Activated CD4-positive, alpha-beta memory T cell treated with anti-CD3 and anti-CD28 coated beads for 36 hours (primary cell): ENCODE measurements at regions not wholly inside any gene's neighbourhood (a gene's known extent, or its start where the extent isn't known, plus 50 kb on each side); places are given as distances from the start of the nearest gene placed in this dataset.

ENCODE experiments used
- CTCF ChIA-PET: fragments of 350-600 bp; sonication (Branson Sonifier 250); formaldehyde crosslinking; loops from one replicate; lab custom pipeline; 2021; ENCODE audit warnings: antibody characterized with exemption, inconsistent platforms; lab: Charles Lee
- POLR2A ChIA-PET: fragments of 350-600 bp; sonication (Branson Sonifier 250); formaldehyde crosslinking; loops from one replicate; lab custom pipeline; 2021; ENCODE audit warnings: antibody characterized with exemption; lab: Charles Lee
- DNase-seq: peaks from one replicate; pipeline ENCODE4 v3.0.0-alpha.2; 2020
- H3K27ac Mint-ChIP-seq: one replicate; pipeline ENCODE4 v1.8.0; 2021; ENCODE audit warnings: mixed read lengths
- H3K27me3 Mint-ChIP-seq: one replicate; pipeline ENCODE4 v1.8.0; 2021; ENCODE audit warnings: mixed read lengths
- H3K36me3 Mint-ChIP-seq: one replicate; pipeline ENCODE4 v1.8.0; 2021; ENCODE audit warnings: mixed read lengths
- H3K4me1 Mint-ChIP-seq: one replicate; pipeline ENCODE4 v1.8.0; 2021; ENCODE audit warnings: low read depth, mixed read lengths
- H3K4me3 Mint-ChIP-seq: one replicate; pipeline ENCODE4 v1.8.0; 2021; ENCODE audit warnings: mild to moderate bottlenecking, mixed read lengths
- H3K9me3 Mint-ChIP-seq: one replicate; pipeline ENCODE4 v1.8.0; 2021; ENCODE audit warnings: mixed read lengths
- intact Hi-C: fragments of 100-400 bp; cut with micrococcal nuclease; formaldehyde crosslinking; loops from one replicate; pipeline ENCODE4 v1.15.1; 2023

GRCh38 chr6:14187406-14187805, 69.8 kb downstream of the CD83 start:
- Mint-ChIP-seq H3K4me3 (no peak overlapping the region), H3K4me1 (no peaks in the 10 kb centered on the region), H3K27ac (no peak overlapping the region), H3K27me3 (peaks cover 3% of the 10 kb centered on the region), H3K36me3 (no peaks in the 10 kb centered on the region), H3K9me3 (no peaks in the 10 kb centered on the region)
- intact Hi-C loops = no loop called here
- POLR2A ChIA-PET = no interaction called here
- CTCF ChIA-PET = interaction anchor here (0.5 kb wide), 1 partner anchor 1137 kb away, joined by 5 read pairs; no protein-coding TSS in a partner anchor
- DNase-seq = no peak

- POLR2A ChIA-PET = no interaction called here
- DNase-seq = no peak
- Mint-ChIP-seq H3K27ac (no peak overlapping the region), H3K36me3 (no peaks in the 10 kb centered on the region), H3K27me3 (peaks cover 5% of the 10 kb centered on the region), H3K4me3 (no peak overlapping the region), H3K4me1 (no peaks in the 10 kb centered on the region), H3K9me3 (no peaks in the 10 kb centered on the region)
- CTCF ChIA-PET = no interaction called here
- intact Hi-C loops = no loop called here
These were observed 71.5 kb downstream of the CD83 start for GRCh38 chr6:14189074-14189473.

- peaks cover 5% of the 10 kb centered on the region for H3K27me3 Mint-ChIP-seq
These were observed 72.8 kb downstream of the CD83 start for GRCh38 chr6:14190191-14190928.

GRCh38 chr6:14190929-14191224, 73.3 kb downstream of the CD83 start:
- ChIA-PET POLR2A (no interaction called here), CTCF (no interaction called here)
- no peak for DNase-seq
- Mint-ChIP-seq H3K4me3 (no peak overlapping the region), H3K27me3 (peaks cover 5% of the 10 kb centered on the region), H3K27ac (no peak overlapping the region), H3K9me3 (no peaks in the 10 kb centered on the region), H3K36me3 (no peaks in the 10 kb centered on the region), H3K4me1 (no peaks in the 10 kb centered on the region)
- intact Hi-C loops = no loop called here

More at GRCh38 chr6:14190191-14190928, 72.8 kb downstream of the CD83 start:
- intact Hi-C loops = no loop called here
- CTCF ChIA-PET = no interaction called here
- no peak overlapping the region for H3K27ac Mint-ChIP-seq
- no peak for DNase-seq
- no peaks in the 10 kb centered on the region for H3K36me3 Mint-ChIP-seq
- POLR2A ChIA-PET = no interaction called here
- no peaks in the 10 kb centered on the region for H3K4me1 Mint-ChIP-seq
- no peak overlapping the region for H3K4me3 Mint-ChIP-seq
- H3K9me3 Mint-ChIP-seq = no peaks in the 10 kb centered on the region

- Mint-ChIP-seq H3K9me3 (no peaks in the 10 kb centered on the region), H3K27me3 (peaks cover 5% of the 10 kb centered on the region), H3K27ac (no peak overlapping the region), H3K4me3 (no peak overlapping the region), H3K36me3 (no peaks in the 10 kb centered on the region), H3K4me1 (no peaks in the 10 kb centered on the region)
- intact Hi-C loops = no loop called here
- ChIA-PET CTCF (no interaction called here), POLR2A (no interaction called here)
- DNase-seq = no peak
These were observed 74.2 kb downstream of the CD83 start for GRCh38 chr6:14191761-14192160.

GRCh38 chr6:14192216-14192788, 74.7 kb downstream of the CD83 start:
- Mint-ChIP-seq H3K4me1 (no peaks in the 10 kb centered on the region), H3K27me3 (peaks cover 5% of the 10 kb centered on the region), H3K36me3 (no peaks in the 10 kb centered on the region), H3K4me3 (no peak overlapping the region), H3K27ac (no peak overlapping the region), H3K9me3 (no peaks in the 10 kb centered on the region)
- ChIA-PET POLR2A (no interaction called here), CTCF (no interaction called here)
- DNase-seq = no peak
- intact Hi-C loops = no loop called here

- H3K27ac Mint-ChIP-seq = no peak overlapping the region
- POLR2A ChIA-PET = no interaction called here
- intact Hi-C loops = no loop called here
- no peak for DNase-seq
- H3K27me3 Mint-ChIP-seq = peaks cover 5% of the 10 kb centered on the region
- CTCF ChIA-PET = no interaction called here
- H3K9me3 Mint-ChIP-seq = no peaks in the 10 kb centered on the region
- H3K4me3 Mint-ChIP-seq = no peak overlapping the region
- no peaks in the 10 kb centered on the region for H3K4me1 Mint-ChIP-seq
- H3K36me3 Mint-ChIP-seq = no peaks in the 10 kb centered on the region
These were observed 76.0 kb downstream of the CD83 start for GRCh38 chr6:14193524-14193923.

GRCh38 chr6:14194483-14194882, 76.9 kb downstream of the CD83 start:
- H3K27me3 Mint-ChIP-seq = peaks cover 2% of the 10 kb centered on the region
- no peaks in the 10 kb centered on the region for H3K9me3 Mint-ChIP-seq
- H3K4me3 Mint-ChIP-seq = no peak overlapping the region
- intact Hi-C loops = no loop called here
- POLR2A ChIA-PET = no interaction called here
- no peak overlapping the region for H3K27ac Mint-ChIP-seq
- CTCF ChIA-PET = no interaction called here
- no peaks in the 10 kb centered on the region for H3K4me1 Mint-ChIP-seq
- no peaks in the 10 kb centered on the region for H3K36me3 Mint-ChIP-seq
- DNase-seq = no peak

- CTCF ChIA-PET = no interaction called here
These were observed 77.4 kb downstream of the CD83 start for GRCh38 chr6:14194976-14195375.

GRCh38 chr6:14196026-14196425, 78.5 kb downstream of the CD83 start:
- intact Hi-C loops = no loop called here
- CTCF ChIA-PET = no interaction called here
- no peak overlapping the region for H3K27ac Mint-ChIP-seq
- H3K36me3 Mint-ChIP-seq = no peaks in the 10 kb centered on the region
- DNase-seq = no peak
- peaks cover 2% of the 10 kb centered on the region for H3K27me3 Mint-ChIP-seq
- H3K9me3 Mint-ChIP-seq = peaks cover 4% of the 10 kb centered on the region
- no peak overlapping the region for H3K4me3 Mint-ChIP-seq
- no peaks in the 10 kb centered on the region for H3K4me1 Mint-ChIP-seq
- POLR2A ChIA-PET = no interaction called here

More at GRCh38 chr6:14194976-14195375, 77.4 kb downstream of the CD83 start:
- no peaks in the 10 kb centered on the region for H3K36me3 Mint-ChIP-seq
- H3K27me3 Mint-ChIP-seq = peaks cover 2% of the 10 kb centered on the region
- H3K27ac Mint-ChIP-seq = no peak overlapping the region
- H3K4me3 Mint-ChIP-seq = no peak overlapping the region
- intact Hi-C loops = no loop called here
- POLR2A ChIA-PET = interaction anchor here (0.5 kb wide), 1 partner anchor 1414 kb away, joined by 3 read pairs; no protein-coding TSS in a partner anchor
- DNase-seq = no peak
- peaks cover under 1% of the 10 kb centered on the region for H3K9me3 Mint-ChIP-seq
- H3K4me1 Mint-ChIP-seq = no peaks in the 10 kb centered on the region

- Mint-ChIP-seq H3K27ac (no peak overlapping the region), H3K27me3 (peaks cover 2% of the 10 kb centered on the region), H3K9me3 (peaks cover 4% of the 10 kb centered on the region), H3K4me1 (no peaks in the 10 kb centered on the region), H3K36me3 (no peaks in the 10 kb centered on the region), H3K4me3 (no peak overlapping the region)
- CTCF ChIA-PET = no interaction called here
- DNase-seq = no peak
- intact Hi-C loops = no loop called here
- POLR2A ChIA-PET = no interaction called here
These were observed 79.5 kb downstream of the CD83 start for GRCh38 chr6:14197118-14197517.

GRCh38 chr6:14200047-14200446, 82.5 kb downstream of the CD83 start:
- H3K27me3 Mint-ChIP-seq = no peaks in the 10 kb centered on the region
- H3K4me3 Mint-ChIP-seq = no peak overlapping the region
- H3K9me3 Mint-ChIP-seq = peaks cover 4% of the 10 kb centered on the region
- no peaks in the 10 kb centered on the region for H3K36me3 Mint-ChIP-seq
- CTCF ChIA-PET = no interaction called here
- no peaks in the 10 kb centered on the region for H3K4me1 Mint-ChIP-seq
- no peak overlapping the region for H3K27ac Mint-ChIP-seq
- intact Hi-C loops = no loop called here
- POLR2A ChIA-PET = no interaction called here
- DNase-seq = no peak

GRCh38 chr6:14202947-14203346, 85.4 kb downstream of the CD83 start:
- DNase-seq = no peak
- CTCF ChIA-PET = no interaction called here
- Mint-ChIP-seq H3K4me3 (no peak overlapping the region), H3K4me1 (peaks cover 4% of the 10 kb centered on the region), H3K9me3 (peaks cover 4% of the 10 kb centered on the region), H3K27ac (no peak overlapping the region), H3K27me3 (no peaks in the 10 kb centered on the region), H3K36me3 (no peaks in the 10 kb centered on the region)
- POLR2A ChIA-PET = no interaction called here
- intact Hi-C loops = no loop called here
